H9 (cell line): ENCODE measurements at regions not wholly inside any gene's neighbourhood (a gene's known extent, or its start where the extent isn't known, plus 50 kb on each side); places are given as distances from the start of the nearest gene placed in this dataset.

Experiments
- DNase-seq: peaks from one replicate; pipeline ENCODE4 v3.0.0-alpha.2; 2017
- H2AFZ ChIP-seq: one replicate; pipeline ENCODE4 v1.6.1; 2013; ENCODE audit warnings: mild to moderate bottlenecking, low read length, control low read depth, moderate library complexity
- H2AK5ac ChIP-seq: 2 replicates; pipeline ENCODE4 v1.6.1; 2013; ENCODE audit warnings: low read length, control low read depth, mixed read lengths; ENCODE audit not compliant: insufficient read length
- H2BK120ac ChIP-seq: one replicate; pipeline ENCODE4 v1.6.1; 2013; ENCODE audit warnings: low read depth, mild to moderate bottlenecking, low read length, control low read depth, inconsistent platforms; ENCODE audit not compliant: poor library complexity, severe bottlenecking
- H2BK12ac ChIP-seq: 2 replicates; pipeline ENCODE4 v1.6.1; 2013; ENCODE audit warnings: low read length, control low read depth, mixed read lengths, low read depth; ENCODE audit not compliant: insufficient read length
- H2BK15ac ChIP-seq: 2 replicates; pipeline ENCODE4 v1.6.1; 2013; ENCODE audit warnings: low read depth, low read length, control low read depth
- H2BK20ac ChIP-seq: one replicate; pipeline ENCODE4 v1.6.1; 2013; ENCODE audit warnings: low read depth, mild to moderate bottlenecking, low read length, control low read depth, inconsistent platforms; ENCODE audit not compliant: poor library complexity, severe bottlenecking
- H2BK5ac ChIP-seq: 2 replicates; pipeline ENCODE4 v1.6.1; 2013; ENCODE audit warnings: low read length, control low read depth, mixed read lengths; ENCODE audit not compliant: insufficient read length
- H3K14ac ChIP-seq: 2 replicates; pipeline ENCODE4 v1.6.1; 2013; ENCODE audit warnings: low read length, control low read depth; ENCODE audit not compliant: insufficient read depth
- H3K18ac ChIP-seq: 2 replicates; pipeline ENCODE4 v1.6.1; 2013; ENCODE audit warnings: low read depth, mild to moderate bottlenecking, mixed read lengths, low read length, control low read depth; ENCODE audit not compliant: insufficient read length
- H3K23ac ChIP-seq: 2 replicates; pipeline ENCODE4 v1.6.1; 2013; ENCODE audit warnings: low read length, control low read depth, mixed read lengths, low read depth; ENCODE audit not compliant: insufficient read length
- H3K23me2 ChIP-seq: 2 replicates; pipeline ENCODE4 v1.6.1; 2013; ENCODE audit warnings: low read depth, mild to moderate bottlenecking, mixed read lengths, low read length, control low read depth; ENCODE audit not compliant: insufficient read length, poor library complexity, severe bottlenecking
- H3K27ac ChIP-seq: 2 replicates; pipeline ENCODE4 v1.5.1; 2013; ENCODE audit warnings: low read length, control low read depth, mixed read lengths, low read depth; ENCODE audit not compliant: insufficient read length
- H3K27me3 ChIP-seq: 2 replicates; pipeline ENCODE4 v1.6.1; 2013; ENCODE audit warnings: low read length, control low read depth, inconsistent platforms; ENCODE audit not compliant: insufficient read depth
- H3K4ac ChIP-seq: 2 replicates; pipeline ENCODE4 v1.6.1; 2013; ENCODE audit warnings: low read depth, mild to moderate bottlenecking, control low read depth, inconsistent platforms, low read length, moderate library complexity
- H3K4me1 ChIP-seq: 2 replicates; pipeline ENCODE4 v1.6.1; 2013; ENCODE audit warnings: low read length, control low read depth, inconsistent platforms; ENCODE audit not compliant: insufficient read depth
- H3K4me2 ChIP-seq: 2 replicates; pipeline ENCODE4 v1.6.1; 2013; ENCODE audit warnings: low read length, control low read depth, mixed read lengths; ENCODE audit not compliant: insufficient read length, insufficient read depth
- H3K56ac ChIP-seq: 2 replicates; pipeline ENCODE4 v1.6.1; 2013; ENCODE audit warnings: low read depth, mild to moderate bottlenecking, mixed read lengths, low read length, control low read depth; ENCODE audit not compliant: insufficient read length
- H3K79me1 ChIP-seq: 2 replicates; pipeline ENCODE4 v1.6.1; 2013; ENCODE audit warnings: low read depth, mild to moderate bottlenecking, moderate library complexity, low read length, control low read depth, inconsistent platforms; ENCODE audit not compliant: insufficient read depth, poor library complexity, severe bottlenecking
- H3K79me2 ChIP-seq: 2 replicates; pipeline ENCODE4 v1.6.1; 2013; ENCODE audit warnings: low read length, control low read depth, inconsistent platforms; ENCODE audit not compliant: insufficient read depth
- H3K9ac ChIP-seq: 2 replicates; pipeline ENCODE4 v1.6.1; 2013; ENCODE audit warnings: low read length, control low read depth, mixed read lengths; ENCODE audit not compliant: insufficient read length; ENCODE audit errors: extremely low read depth
- H3K9me3 ChIP-seq: one replicate; pipeline ENCODE4 v1.6.1; 2013; ENCODE audit warnings: low read depth, low read length, inconsistent platforms; ENCODE audit not compliant: control insufficient read depth
- H3T11ph ChIP-seq: one replicate; pipeline ENCODE4 v1.6.1; 2013; ENCODE audit warnings: mild to moderate bottlenecking, low read length, control low read depth, inconsistent platforms
- H4K20me1 ChIP-seq: one replicate; pipeline ENCODE4 v1.6.1; 2013; ENCODE audit not compliant: control insufficient read depth, insufficient read length, insufficient read depth
- H4K5ac ChIP-seq: 2 replicates; pipeline ENCODE4 v1.6.1; 2013; ENCODE audit warnings: low read depth, mild to moderate bottlenecking, mixed read lengths, low read length, control low read depth; ENCODE audit not compliant: insufficient read length
- H4K8ac ChIP-seq: replicated peaks from 2 replicates; pipeline ENCODE4 v1.6.1; 2013; ENCODE audit warnings: low read length, control low read depth, mixed read lengths, low read depth; ENCODE audit not compliant: insufficient read length
- H4K91ac ChIP-seq: 2 replicates; pipeline ENCODE4 v1.6.1; 2013; ENCODE audit warnings: low read depth, mild to moderate bottlenecking, moderate library complexity, mixed read lengths, low read length, control low read depth; ENCODE audit not compliant: insufficient read length
- H3K27ac Mint-ChIP-seq, 3 experiments: 2 replicates in 2 of 3; 3 replicates in 1 of 3; pipeline ENCODE4 v1.8.0; 2020 to 2021; ENCODE audit warnings: mixed read lengths in 3 of 3, mild to moderate bottlenecking in 1 of 3, moderate library complexity in 1 of 3
- H3K27me3 Mint-ChIP-seq: 2 replicates; pipeline ENCODE4 v1.8.0; 2021; ENCODE audit warnings: low read depth, mild to moderate bottlenecking, moderate library complexity, mixed read lengths
- H3K36me3 Mint-ChIP-seq, 3 experiments: 2 replicates in 2 of 3; 3 replicates in 1 of 3; pipeline ENCODE4 v1.8.0; 2020 to 2021; ENCODE audit warnings: low read depth in 3 of 3, mixed read lengths in 3 of 3; ENCODE audit not compliant: insufficient read depth in 1 of 3
- H3K4me1 Mint-ChIP-seq, 2 experiments: 2 replicates each; pipeline ENCODE4 v1.8.0; 2020; ENCODE audit warnings: mixed read lengths in 2 of 2
- H3K4me3 Mint-ChIP-seq, 2 experiments: 2 replicates in 1 of 2; 3 replicates in 1 of 2; pipeline ENCODE4 v1.8.0; 2020 to 2021; ENCODE audit warnings: mild to moderate bottlenecking in 2 of 2, mixed read lengths in 2 of 2, moderate library complexity in 1 of 2
- H3K9me3 Mint-ChIP-seq, 2 experiments: 2 replicates in 1 of 2; 3 replicates in 1 of 2; pipeline ENCODE4 v1.8.0; 2020; ENCODE audit warnings: mild to moderate bottlenecking in 2 of 2, mixed read lengths in 2 of 2, moderate library complexity in 1 of 2
- WGBS: extraction: QIAGEN DNeasy Blood & Tissue Kit; methylation state at CpG from one replicate; pipeline ENCODE4 v1.1.7; 2013; ENCODE audit warnings: missing lambda C conversion rate, low lambda C conversion rate, mixed read lengths; ENCODE audit not compliant: insufficient read length; ENCODE audit errors: extremely low coverage; 5-methylcytosine and 5-hydroxymethylcytosine counted together
- TF ChIP-seq, protein P1 (sequence below): fragments of 200-600 bp; sonication (generic); conservative IDR thresholded peaks from 3 replicates; pipeline ENCODE4 v1.8.0; 2021; ENCODE audit warnings: antibody characterized with exemption, mild to moderate bottlenecking

DNA sequence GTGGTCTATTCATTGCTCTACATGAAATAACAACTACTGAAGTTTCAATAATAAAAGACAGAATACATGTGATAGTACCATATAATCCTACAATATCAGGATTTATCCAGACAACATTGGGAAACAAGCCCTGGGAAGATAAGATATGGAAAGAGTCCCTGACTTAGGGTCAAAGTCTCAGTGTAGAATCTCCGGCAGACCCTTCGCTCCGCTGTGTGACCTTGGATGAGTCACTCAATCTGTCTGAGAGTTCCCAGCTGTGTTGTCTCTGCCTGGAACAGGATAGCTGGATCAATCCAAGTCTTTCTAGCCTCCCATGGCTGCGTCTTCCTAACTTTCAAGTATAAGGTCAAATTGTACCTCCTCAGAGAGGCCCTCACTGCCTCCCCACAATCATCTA, 335.9 kb downstream of the TMEM114 start:
- H3K27ac Mint-ChIP-seq = no peak overlapping the region

More for the DNA sequence above, 335.9 kb downstream of the TMEM114 start:
- Histone ChIP-seq H3K4me1 (no peaks in the 10 kb centered on the region; the same call in 1 of the 2 replicates), H4K5ac (no peak overlapping the region), H2BK5ac (no peak overlapping the region), H2BK15ac (no peak overlapping the region), H3K79me2 (no peaks in the 10 kb centered on the region), H3K9ac (no peak overlapping the region), H3K23me2 (no peaks in the 10 kb centered on the region), H3K4ac (no peak overlapping the region), H2BK120ac (no peak overlapping the region), H4K20me1 (no peaks in the 10 kb centered on the region), H3K27ac (no peak overlapping the region), H3K56ac (no peak overlapping the region), H2BK12ac (no peak overlapping the region), H3K23ac (no peak overlapping the region), H4K91ac (no peak overlapping the region), H2BK20ac (no peak overlapping the region), H2AFZ (no peak overlapping the region), H3T11ph (no peak overlapping the region), H3K79me1 (no peaks in the 10 kb centered on the region), H3K4me2 (no peak overlapping the region), H3K18ac (no peak overlapping the region), H3K27me3 (no peaks in the 10 kb centered on the region), H3K14ac (no peak overlapping the region), H4K8ac (no peak overlapping the region), H3K9me3 (no peaks in the 10 kb centered on the region), H2AK5ac (no peak overlapping the region)
- TF ChIP-seq, protein P1, sequence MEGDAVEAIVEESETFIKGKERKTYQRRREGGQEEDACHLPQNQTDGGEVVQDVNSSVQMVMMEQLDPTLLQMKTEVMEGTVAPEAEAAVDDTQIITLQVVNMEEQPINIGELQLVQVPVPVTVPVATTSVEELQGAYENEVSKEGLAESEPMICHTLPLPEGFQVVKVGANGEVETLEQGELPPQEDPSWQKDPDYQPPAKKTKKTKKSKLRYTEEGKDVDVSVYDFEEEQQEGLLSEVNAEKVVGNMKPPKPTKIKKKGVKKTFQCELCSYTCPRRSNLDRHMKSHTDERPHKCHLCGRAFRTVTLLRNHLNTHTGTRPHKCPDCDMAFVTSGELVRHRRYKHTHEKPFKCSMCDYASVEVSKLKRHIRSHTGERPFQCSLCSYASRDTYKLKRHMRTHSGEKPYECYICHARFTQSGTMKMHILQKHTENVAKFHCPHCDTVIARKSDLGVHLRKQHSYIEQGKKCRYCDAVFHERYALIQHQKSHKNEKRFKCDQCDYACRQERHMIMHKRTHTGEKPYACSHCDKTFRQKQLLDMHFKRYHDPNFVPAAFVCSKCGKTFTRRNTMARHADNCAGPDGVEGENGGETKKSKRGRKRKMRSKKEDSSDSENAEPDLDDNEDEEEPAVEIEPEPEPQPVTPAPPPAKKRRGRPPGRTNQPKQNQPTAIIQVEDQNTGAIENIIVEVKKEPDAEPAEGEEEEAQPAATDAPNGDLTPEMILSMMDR = no peak
- Mint-ChIP-seq H3K4me3 (no peak overlapping the region), H3K4me1 (peaks cover 22 to 24% of the 10 kb centered on the region in 2 experiments), H3K9me3 (no peaks in the 10 kb centered on the region), H3K36me3 (no peaks in the 10 kb centered on the region), H3K27me3 (0 out of 2 replicates have a peak, but pooled peaks cover 1% of the 10 kb centered on the region)
- WGBS = no CpG with 5 or more reads among the region's 4 CpGs
- DNase-seq = no peak
